H9 (cell line): ENCODE measurements at regions not wholly inside any gene's neighbourhood (a gene's known extent, or its start where the extent isn't known, plus 50 kb on each side); places are given as distances from the start of the nearest gene placed in this dataset.

Experiments
- DNase-seq: peaks from one replicate; pipeline ENCODE4 v3.0.0-alpha.2; 2017
- H2AFZ ChIP-seq: one replicate; pipeline ENCODE4 v1.6.1; 2013; ENCODE audit warnings: mild to moderate bottlenecking, low read length, control low read depth, moderate library complexity
- H2AK5ac ChIP-seq: 2 replicates; pipeline ENCODE4 v1.6.1; 2013; ENCODE audit warnings: low read length, control low read depth, mixed read lengths; ENCODE audit not compliant: insufficient read length
- H2BK120ac ChIP-seq: one replicate; pipeline ENCODE4 v1.6.1; 2013; ENCODE audit warnings: low read depth, mild to moderate bottlenecking, low read length, control low read depth, inconsistent platforms; ENCODE audit not compliant: poor library complexity, severe bottlenecking
- H2BK12ac ChIP-seq: 2 replicates; pipeline ENCODE4 v1.6.1; 2013; ENCODE audit warnings: low read length, control low read depth, mixed read lengths, low read depth; ENCODE audit not compliant: insufficient read length
- H2BK15ac ChIP-seq: 2 replicates; pipeline ENCODE4 v1.6.1; 2013; ENCODE audit warnings: low read depth, low read length, control low read depth
- H2BK20ac ChIP-seq: one replicate; pipeline ENCODE4 v1.6.1; 2013; ENCODE audit warnings: low read depth, mild to moderate bottlenecking, low read length, control low read depth, inconsistent platforms; ENCODE audit not compliant: poor library complexity, severe bottlenecking
- H2BK5ac ChIP-seq: 2 replicates; pipeline ENCODE4 v1.6.1; 2013; ENCODE audit warnings: low read length, control low read depth, mixed read lengths; ENCODE audit not compliant: insufficient read length
- H3K14ac ChIP-seq: 2 replicates; pipeline ENCODE4 v1.6.1; 2013; ENCODE audit warnings: low read length, control low read depth; ENCODE audit not compliant: insufficient read depth
- H3K18ac ChIP-seq: 2 replicates; pipeline ENCODE4 v1.6.1; 2013; ENCODE audit warnings: low read depth, mild to moderate bottlenecking, mixed read lengths, low read length, control low read depth; ENCODE audit not compliant: insufficient read length
- H3K23ac ChIP-seq: 2 replicates; pipeline ENCODE4 v1.6.1; 2013; ENCODE audit warnings: low read length, control low read depth, mixed read lengths, low read depth; ENCODE audit not compliant: insufficient read length
- H3K23me2 ChIP-seq: 2 replicates; pipeline ENCODE4 v1.6.1; 2013; ENCODE audit warnings: low read depth, mild to moderate bottlenecking, mixed read lengths, low read length, control low read depth; ENCODE audit not compliant: insufficient read length, poor library complexity, severe bottlenecking
- H3K27ac ChIP-seq: 2 replicates; pipeline ENCODE4 v1.5.1; 2013; ENCODE audit warnings: low read length, control low read depth, mixed read lengths, low read depth; ENCODE audit not compliant: insufficient read length
- H3K27me3 ChIP-seq: 2 replicates; pipeline ENCODE4 v1.6.1; 2013; ENCODE audit warnings: low read length, control low read depth, inconsistent platforms; ENCODE audit not compliant: insufficient read depth
- H3K4ac ChIP-seq: 2 replicates; pipeline ENCODE4 v1.6.1; 2013; ENCODE audit warnings: low read depth, mild to moderate bottlenecking, control low read depth, inconsistent platforms, low read length, moderate library complexity
- H3K4me1 ChIP-seq: 2 replicates; pipeline ENCODE4 v1.6.1; 2013; ENCODE audit warnings: low read length, control low read depth, inconsistent platforms; ENCODE audit not compliant: insufficient read depth
- H3K4me2 ChIP-seq: 2 replicates; pipeline ENCODE4 v1.6.1; 2013; ENCODE audit warnings: low read length, control low read depth, mixed read lengths; ENCODE audit not compliant: insufficient read length, insufficient read depth
- H3K56ac ChIP-seq: 2 replicates; pipeline ENCODE4 v1.6.1; 2013; ENCODE audit warnings: low read depth, mild to moderate bottlenecking, mixed read lengths, low read length, control low read depth; ENCODE audit not compliant: insufficient read length
- H3K79me1 ChIP-seq: 2 replicates; pipeline ENCODE4 v1.6.1; 2013; ENCODE audit warnings: low read depth, mild to moderate bottlenecking, moderate library complexity, low read length, control low read depth, inconsistent platforms; ENCODE audit not compliant: insufficient read depth, poor library complexity, severe bottlenecking
- H3K79me2 ChIP-seq: 2 replicates; pipeline ENCODE4 v1.6.1; 2013; ENCODE audit warnings: low read length, control low read depth, inconsistent platforms; ENCODE audit not compliant: insufficient read depth
- H3K9ac ChIP-seq: 2 replicates; pipeline ENCODE4 v1.6.1; 2013; ENCODE audit warnings: low read length, control low read depth, mixed read lengths; ENCODE audit not compliant: insufficient read length; ENCODE audit errors: extremely low read depth
- H3K9me3 ChIP-seq: one replicate; pipeline ENCODE4 v1.6.1; 2013; ENCODE audit warnings: low read depth, low read length, inconsistent platforms; ENCODE audit not compliant: control insufficient read depth
- H3T11ph ChIP-seq: one replicate; pipeline ENCODE4 v1.6.1; 2013; ENCODE audit warnings: mild to moderate bottlenecking, low read length, control low read depth, inconsistent platforms
- H4K20me1 ChIP-seq: one replicate; pipeline ENCODE4 v1.6.1; 2013; ENCODE audit not compliant: control insufficient read depth, insufficient read length, insufficient read depth
- H4K5ac ChIP-seq: 2 replicates; pipeline ENCODE4 v1.6.1; 2013; ENCODE audit warnings: low read depth, mild to moderate bottlenecking, mixed read lengths, low read length, control low read depth; ENCODE audit not compliant: insufficient read length
- H4K8ac ChIP-seq: replicated peaks from 2 replicates; pipeline ENCODE4 v1.6.1; 2013; ENCODE audit warnings: low read length, control low read depth, mixed read lengths, low read depth; ENCODE audit not compliant: insufficient read length
- H4K91ac ChIP-seq: 2 replicates; pipeline ENCODE4 v1.6.1; 2013; ENCODE audit warnings: low read depth, mild to moderate bottlenecking, moderate library complexity, mixed read lengths, low read length, control low read depth; ENCODE audit not compliant: insufficient read length
- H3K27ac Mint-ChIP-seq, 3 experiments: 2 replicates in 2 of 3; 3 replicates in 1 of 3; pipeline ENCODE4 v1.8.0; 2020 to 2021; ENCODE audit warnings: mixed read lengths in 3 of 3, mild to moderate bottlenecking in 1 of 3, moderate library complexity in 1 of 3
- H3K27me3 Mint-ChIP-seq: 2 replicates; pipeline ENCODE4 v1.8.0; 2021; ENCODE audit warnings: low read depth, mild to moderate bottlenecking, moderate library complexity, mixed read lengths
- H3K36me3 Mint-ChIP-seq, 3 experiments: 2 replicates in 2 of 3; 3 replicates in 1 of 3; pipeline ENCODE4 v1.8.0; 2020 to 2021; ENCODE audit warnings: low read depth in 3 of 3, mixed read lengths in 3 of 3; ENCODE audit not compliant: insufficient read depth in 1 of 3
- H3K4me1 Mint-ChIP-seq, 2 experiments: 2 replicates each; pipeline ENCODE4 v1.8.0; 2020; ENCODE audit warnings: mixed read lengths in 2 of 2
- H3K4me3 Mint-ChIP-seq, 2 experiments: 2 replicates in 1 of 2; 3 replicates in 1 of 2; pipeline ENCODE4 v1.8.0; 2020 to 2021; ENCODE audit warnings: mild to moderate bottlenecking in 2 of 2, mixed read lengths in 2 of 2, moderate library complexity in 1 of 2
- H3K9me3 Mint-ChIP-seq, 2 experiments: 2 replicates in 1 of 2; 3 replicates in 1 of 2; pipeline ENCODE4 v1.8.0; 2020; ENCODE audit warnings: mild to moderate bottlenecking in 2 of 2, mixed read lengths in 2 of 2, moderate library complexity in 1 of 2
- WGBS: extraction: QIAGEN DNeasy Blood & Tissue Kit; methylation state at CpG from one replicate; pipeline ENCODE4 v1.1.7; 2013; ENCODE audit warnings: missing lambda C conversion rate, low lambda C conversion rate, mixed read lengths; ENCODE audit not compliant: insufficient read length; ENCODE audit errors: extremely low coverage; 5-methylcytosine and 5-hydroxymethylcytosine counted together
- TF ChIP-seq, protein P1 (sequence below): fragments of 200-600 bp; sonication (generic); conservative IDR thresholded peaks from 3 replicates; pipeline ENCODE4 v1.8.0; 2021; ENCODE audit warnings: antibody characterized with exemption, mild to moderate bottlenecking

DNA sequence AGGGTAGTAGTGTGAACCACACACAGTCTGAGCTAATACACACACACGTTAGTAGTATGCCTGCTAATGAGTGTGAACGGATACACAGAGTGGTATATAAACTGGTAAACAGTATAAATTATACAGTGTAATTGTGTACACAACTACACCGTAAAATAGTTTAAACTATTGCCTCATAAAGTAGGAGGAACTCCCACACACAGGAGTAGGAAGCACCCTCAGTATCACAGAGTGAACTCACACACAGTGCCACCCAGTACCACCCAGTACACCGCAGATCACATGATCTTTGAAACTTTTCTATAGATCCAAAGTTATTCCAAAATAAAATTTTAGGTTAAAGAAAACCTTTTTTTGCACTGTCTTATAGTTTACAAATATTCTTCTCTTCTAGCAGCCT, 275.1 kb downstream of the ADGRA3 start:
- no CpG with 5 or more reads among the region's 4 CpGs for WGBS
- no peak overlapping the region for H3K4me3 Mint-ChIP-seq
- no peak overlapping the region for H3K27ac ChIP-seq
- no peaks in the 10 kb centered on the region for H3K79me1 ChIP-seq
- H3K23me2 ChIP-seq = no peaks in the 10 kb centered on the region
- no peaks in the 10 kb centered on the region for H3K36me3 Mint-ChIP-seq
- H2BK5ac ChIP-seq = no peak overlapping the region
- no peaks in the 10 kb centered on the region; the same call in 1 of the 2 replicates for H3K27me3 Mint-ChIP-seq
- H3T11ph ChIP-seq = no peak overlapping the region
- H3K9me3 ChIP-seq = no peaks in the 10 kb centered on the region
- H3K56ac ChIP-seq = no peak overlapping the region
- no peak overlapping the region for H2BK12ac ChIP-seq
- no peak overlapping the region for H3K4ac ChIP-seq
- no peak overlapping the region for H3K9ac ChIP-seq
- no peak overlapping the region for H3K14ac ChIP-seq
- no peaks in the 10 kb centered on the region for H3K27me3 ChIP-seq
- DNase-seq = no peak
- H2BK120ac ChIP-seq = no peak overlapping the region
- no peaks in the 10 kb centered on the region for H4K20me1 ChIP-seq
- no peak overlapping the region for H2AFZ ChIP-seq
- H4K5ac ChIP-seq = peak overlapping the region; percentile 94
- H4K91ac ChIP-seq = no peak overlapping the region
- no peak overlapping the region for H2BK20ac ChIP-seq
- H3K27ac Mint-ChIP-seq = no peak overlapping the region
- no peaks in the 10 kb centered on the region for H3K4me1 ChIP-seq
- H3K23ac ChIP-seq = no peak overlapping the region
- H4K8ac ChIP-seq = no peak overlapping the region
- H3K79me2 ChIP-seq = no peaks in the 10 kb centered on the region
- TF ChIP-seq, protein P1, sequence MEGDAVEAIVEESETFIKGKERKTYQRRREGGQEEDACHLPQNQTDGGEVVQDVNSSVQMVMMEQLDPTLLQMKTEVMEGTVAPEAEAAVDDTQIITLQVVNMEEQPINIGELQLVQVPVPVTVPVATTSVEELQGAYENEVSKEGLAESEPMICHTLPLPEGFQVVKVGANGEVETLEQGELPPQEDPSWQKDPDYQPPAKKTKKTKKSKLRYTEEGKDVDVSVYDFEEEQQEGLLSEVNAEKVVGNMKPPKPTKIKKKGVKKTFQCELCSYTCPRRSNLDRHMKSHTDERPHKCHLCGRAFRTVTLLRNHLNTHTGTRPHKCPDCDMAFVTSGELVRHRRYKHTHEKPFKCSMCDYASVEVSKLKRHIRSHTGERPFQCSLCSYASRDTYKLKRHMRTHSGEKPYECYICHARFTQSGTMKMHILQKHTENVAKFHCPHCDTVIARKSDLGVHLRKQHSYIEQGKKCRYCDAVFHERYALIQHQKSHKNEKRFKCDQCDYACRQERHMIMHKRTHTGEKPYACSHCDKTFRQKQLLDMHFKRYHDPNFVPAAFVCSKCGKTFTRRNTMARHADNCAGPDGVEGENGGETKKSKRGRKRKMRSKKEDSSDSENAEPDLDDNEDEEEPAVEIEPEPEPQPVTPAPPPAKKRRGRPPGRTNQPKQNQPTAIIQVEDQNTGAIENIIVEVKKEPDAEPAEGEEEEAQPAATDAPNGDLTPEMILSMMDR = no peak
- H2BK15ac ChIP-seq = no peak overlapping the region
- peaks cover 12 to 19% of the 10 kb centered on the region in 2 experiments for H3K4me1 Mint-ChIP-seq
- no peak overlapping the region for H3K4me2 ChIP-seq
- H3K9me3 Mint-ChIP-seq = no peaks in the 10 kb centered on the region
- no peak overlapping the region for H3K18ac ChIP-seq
- no peak overlapping the region for H2AK5ac ChIP-seq
